BLaER1 treated with 17β-estradiol and CSF1 and Interleukin-3, amounts not matched to agents 10 nM and 100 nM (cell line): ENCODE measurements at regions not wholly inside any gene's neighbourhood (a gene's known extent, or its start where the extent isn't known, plus 50 kb on each side); places are given as distances from the start of the nearest gene placed in this dataset.

ENCODE experiments used
- H3K27ac ChIP-seq, 11 experiments: shearing (Covaris generic); formaldehyde crosslinking; 2 replicates each; pipeline ENCODE4 v1.8.1; 2022
- H3K27me3 ChIP-seq, 11 experiments: shearing (Covaris generic); formaldehyde crosslinking; 2 replicates each; pipeline ENCODE4 v1.8.1; 2022
- H3K36me3 ChIP-seq, 11 experiments: shearing (Covaris generic); formaldehyde crosslinking; 2 replicates each; pipeline ENCODE4 v1.8.1; 2022
- H3K4me1 ChIP-seq, 10 experiments: shearing (Covaris generic); formaldehyde crosslinking; 2 replicates each; pipeline ENCODE4 v1.8.1; 2022
- H3K4me2 ChIP-seq, 11 experiments: shearing (Covaris generic); formaldehyde crosslinking; 2 replicates each; pipeline ENCODE4 v1.8.1; 2022
- H3K4me3 ChIP-seq, 10 experiments: shearing (Covaris generic); formaldehyde crosslinking; 2 replicates each; pipeline ENCODE4 v1.8.1; 2022
- H3K9ac ChIP-seq, 11 experiments: shearing (Covaris generic); formaldehyde crosslinking; 2 replicates each; pipeline ENCODE4 v1.8.1; 2022
- H3K9me3 ChIP-seq, 11 experiments: shearing (Covaris generic); formaldehyde crosslinking; replicated peaks in 1 of 11; 2 replicates each; pipeline ENCODE4 v1.8.1; 2022
- H4K20me1 ChIP-seq, 11 experiments: shearing (Covaris generic); formaldehyde crosslinking; 2 replicates each; pipeline ENCODE4 v1.8.1; 2022
- Cebpa-rat ChIP-seq, 11 experiments: shearing (Covaris generic); IDR thresholded peaks; 2 replicates each; pipeline ENCODE4 v1.8.1; 2022

- Histone ChIP-seq H3K9me3 (no peaks in the 10 kb centered on the region), H3K27ac (peak overlapping the region in 7 of 11 experiments; percentile 22 to 53 (median 36); a peak in 8 of 22 replicates), H3K4me2 (peak overlapping the region in 9 of 11 experiments; percentile 13 to 82 (median 60); a peak in 18 of 22 replicates), H4K20me1 (no peaks in the 10 kb centered on the region), H3K4me3 (no peak overlapping the region), H3K4me1 (peaks cover 0 to 49% (median 28%) of the 10 kb centered on the region in 10 experiments; a peak in 17 of 20 replicates), H3K9ac (peak overlapping the region in 1 of 11 experiments; percentile 9; a peak in 1 of 22 replicates), H3K36me3 (no peaks in the 10 kb centered on the region), H3K27me3 (no peaks in the 10 kb centered on the region)
- peak in 4 of 11 experiments; percentile 35 to 75 (median 57); a peak in 5 of 22 replicates for TF ChIP-seq Cebpa-rat (IDR thresholded peaks at IDR 0.05)
These were observed 119.3 kb upstream of the GJB6 start for GRCh38 chr13:20351281-20352022.

- H3K4me1 ChIP-seq = peaks cover 0 to 49% (median 28%) of the 10 kb centered on the region in 10 experiments; a peak in 17 of 20 replicates
- H3K27me3 ChIP-seq = no peaks in the 10 kb centered on the region
- H3K9me3 ChIP-seq = no peaks in the 10 kb centered on the region
- no peak overlapping the region for H3K9ac ChIP-seq
- TF ChIP-seq Cebpa-rat (IDR thresholded peaks at IDR 0.05) = no peak
- H3K4me3 ChIP-seq = no peak overlapping the region
- no peaks in the 10 kb centered on the region for H3K36me3 ChIP-seq
- H4K20me1 ChIP-seq = no peaks in the 10 kb centered on the region
- peak overlapping the region in 9 of 11 experiments; percentile 0 to 82 (median 57); a peak in 16 of 22 replicates for H3K4me2 ChIP-seq
- H3K27ac ChIP-seq = peak overlapping the region in 3 of 11 experiments; percentile 15 to 53 (median 38); a peak in 4 of 22 replicates
These were observed 118.7 kb upstream of the GJB6 start for GRCh38 chr13:20350819-20351218.

GRCh38 chr13:20350382-20350763, 118.3 kb upstream of the GJB6 start:
- H3K4me2 ChIP-seq = peak overlapping the region in 6 of 11 experiments; percentile 34 to 82 (median 74); a peak in 9 of 22 replicates
- H3K9me3 ChIP-seq = no peaks in the 10 kb centered on the region
- H3K36me3 ChIP-seq = no peaks in the 10 kb centered on the region
- TF ChIP-seq Cebpa-rat (IDR thresholded peaks at IDR 0.05) = no peak
- H4K20me1 ChIP-seq = no peaks in the 10 kb centered on the region
- H3K4me3 ChIP-seq = no peak overlapping the region
- peaks cover 0 to 49% (median 28%) of the 10 kb centered on the region in 10 experiments; a peak in 17 of 20 replicates for H3K4me1 ChIP-seq
- no peak overlapping the region for H3K9ac ChIP-seq
- no peaks in the 10 kb centered on the region for H3K27me3 ChIP-seq
- H3K27ac ChIP-seq = no peak overlapping the region; a peak in 1 of 22 replicates

- Histone ChIP-seq H3K4me3 (no peak overlapping the region), H3K9me3 (no peaks in the 10 kb centered on the region), H3K4me2 (peak overlapping the region in 5 of 11 experiments; percentile 38 to 82 (median 81); a peak in 9 of 22 replicates), H3K36me3 (no peaks in the 10 kb centered on the region), H3K27ac (no peak overlapping the region), H3K9ac (no peak overlapping the region), H4K20me1 (no peaks in the 10 kb centered on the region), H3K4me1 (peaks cover 0 to 49% (median 28%) of the 10 kb centered on the region in 10 experiments; a peak in 17 of 20 replicates), H3K27me3 (no peaks in the 10 kb centered on the region)
- no peak for TF ChIP-seq Cebpa-rat (IDR thresholded peaks at IDR 0.05)
These were observed 117.7 kb upstream of the GJB6 start for GRCh38 chr13:20349564-20350381.

- Histone ChIP-seq H4K20me1 (no peaks in the 10 kb centered on the region), H3K27ac (no peak overlapping the region), H3K4me2 (no peak overlapping the region), H3K9ac (no peak overlapping the region), H3K4me1 (peaks cover 0 to 40% (median 28%) of the 10 kb centered on the region in 10 experiments; a peak in 17 of 20 replicates), H3K4me3 (no peak overlapping the region), H3K36me3 (no peaks in the 10 kb centered on the region), H3K27me3 (no peaks in the 10 kb centered on the region), H3K9me3 (peaks cover 0 to 3% (median 0%) of the 10 kb centered on the region in 11 experiments; a peak in 4 of 22 replicates)
- TF ChIP-seq Cebpa-rat (IDR thresholded peaks at IDR 0.05) = no peak
These were observed 116.7 kb upstream of the GJB6 start for GRCh38 chr13:20348645-20349408.

- H4K20me1 ChIP-seq = no peaks in the 10 kb centered on the region
- peaks cover 0 to 34% (median 28%) of the 10 kb centered on the region in 10 experiments; a peak in 17 of 20 replicates for H3K4me1 ChIP-seq
- no peak for TF ChIP-seq Cebpa-rat (IDR thresholded peaks at IDR 0.05)
These were observed 115.9 kb upstream of the GJB6 start for GRCh38 chr13:20348018-20348417.

GRCh38 chr13:20344836-20345490, 112.8 kb upstream of the GJB6 start:
- peaks cover 0 to 11% (median 0%) of the 10 kb centered on the region in 11 experiments; a peak in 5 of 22 replicates for H3K9me3 ChIP-seq

More at GRCh38 chr13:20348018-20348417, 115.9 kb upstream of the GJB6 start:
- H3K4me3 ChIP-seq = no peak overlapping the region
- H3K27me3 ChIP-seq = no peaks in the 10 kb centered on the region
- no peak overlapping the region for H3K27ac ChIP-seq
- no peaks in the 10 kb centered on the region for H3K36me3 ChIP-seq
- peaks cover 0 to 11% (median 0%) of the 10 kb centered on the region in 11 experiments; a peak in 5 of 22 replicates for H3K9me3 ChIP-seq
- no peak overlapping the region for H3K9ac ChIP-seq
- H3K4me2 ChIP-seq = no peak overlapping the region

GRCh38 chr13:20342311-20342710, 110.2 kb upstream of the GJB6 start:
- Histone ChIP-seq H4K20me1 (no peaks in the 10 kb centered on the region), H3K9ac (no peak overlapping the region), H3K27me3 (no peaks in the 10 kb centered on the region), H3K9me3 (peaks cover 0 to 11% (median 0%) of the 10 kb centered on the region in 11 experiments; a peak in 5 of 22 replicates), H3K4me1 (peaks cover 0 to 25% (median 0%) of the 10 kb centered on the region in 10 experiments; a peak in 7 of 20 replicates), H3K4me2 (no peak overlapping the region), H3K36me3 (no peaks in the 10 kb centered on the region), H3K4me3 (no peak overlapping the region), H3K27ac (no peak overlapping the region)
- no peak for TF ChIP-seq Cebpa-rat (IDR thresholded peaks at IDR 0.05)

More at GRCh38 chr13:20344836-20345490, 112.8 kb upstream of the GJB6 start:
- H3K4me2 ChIP-seq = no peak overlapping the region
- peaks cover 0 to 5% (median 1%) of the 10 kb centered on the region in 10 experiments; a peak in 9 of 20 replicates for H3K4me1 ChIP-seq
- no peak overlapping the region for H3K27ac ChIP-seq
- no peak overlapping the region for H3K9ac ChIP-seq
- no peaks in the 10 kb centered on the region for H4K20me1 ChIP-seq
- no peak for TF ChIP-seq Cebpa-rat (IDR thresholded peaks at IDR 0.05)
- no peaks in the 10 kb centered on the region for H3K36me3 ChIP-seq
- no peaks in the 10 kb centered on the region for H3K27me3 ChIP-seq
- H3K4me3 ChIP-seq = no peak overlapping the region
